Germinal center (tissue), 1 donor: ENCODE measurements at regions not wholly inside any gene's neighbourhood (a gene's known extent, or its start where the extent isn't known, plus 50 kb on each side); places are given as distances from the start of the nearest gene placed in this dataset.
"Not testable (repeated sequence)": the region's sequence is repeated elsewhere in the genome, so short reads cannot be mapped to it uniquely, and the experiment has no call there.

Experiments used
- DNase-seq: peaks from one replicate; pipeline ENCODE4 v3.0.0; 2012; ENCODE audit warnings: mixed read lengths, low spot score

DNA sequence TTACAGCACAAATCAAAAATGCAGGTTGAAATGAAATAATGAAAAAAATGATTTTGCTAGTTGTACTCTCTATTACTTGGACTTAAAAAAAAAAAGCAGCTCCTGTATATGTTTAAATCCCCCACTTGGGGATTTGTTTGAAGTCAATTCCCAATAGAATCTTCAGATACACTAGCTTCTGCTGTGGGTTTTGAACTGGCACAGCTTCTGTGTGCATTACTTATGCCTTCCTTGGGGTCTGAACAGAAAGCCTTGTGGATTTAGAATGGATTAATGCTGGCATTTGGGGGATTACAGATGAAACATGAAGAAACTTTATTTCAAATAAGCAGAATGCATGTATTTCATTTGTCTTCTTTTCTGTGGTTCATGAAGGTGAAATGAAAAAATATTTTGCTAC, 513.2 kb upstream of the TBL1XR1 start:
- no peak for DNase-seq

DNA sequence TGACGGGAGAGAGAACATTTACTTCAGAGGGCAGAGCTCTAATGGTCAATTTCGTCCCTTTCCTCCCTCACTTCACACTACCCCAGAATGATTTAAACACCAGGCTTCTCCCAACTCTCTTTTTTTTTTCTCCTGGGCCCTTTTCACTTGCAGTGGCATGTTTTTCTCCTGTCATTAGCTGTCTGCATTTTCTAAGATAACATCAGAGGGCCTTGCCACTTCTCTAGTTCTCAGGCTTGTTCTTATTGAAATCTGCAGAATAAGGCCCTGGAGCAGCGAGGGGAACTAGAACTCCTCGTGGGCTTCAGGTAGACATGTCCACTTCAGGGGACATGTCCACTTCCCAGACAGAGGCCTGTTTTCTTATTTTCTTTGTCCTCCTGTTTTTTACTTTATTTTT, 514.4 kb upstream of the TBL1XR1 start:
- DNase-seq = no peak

DNA sequence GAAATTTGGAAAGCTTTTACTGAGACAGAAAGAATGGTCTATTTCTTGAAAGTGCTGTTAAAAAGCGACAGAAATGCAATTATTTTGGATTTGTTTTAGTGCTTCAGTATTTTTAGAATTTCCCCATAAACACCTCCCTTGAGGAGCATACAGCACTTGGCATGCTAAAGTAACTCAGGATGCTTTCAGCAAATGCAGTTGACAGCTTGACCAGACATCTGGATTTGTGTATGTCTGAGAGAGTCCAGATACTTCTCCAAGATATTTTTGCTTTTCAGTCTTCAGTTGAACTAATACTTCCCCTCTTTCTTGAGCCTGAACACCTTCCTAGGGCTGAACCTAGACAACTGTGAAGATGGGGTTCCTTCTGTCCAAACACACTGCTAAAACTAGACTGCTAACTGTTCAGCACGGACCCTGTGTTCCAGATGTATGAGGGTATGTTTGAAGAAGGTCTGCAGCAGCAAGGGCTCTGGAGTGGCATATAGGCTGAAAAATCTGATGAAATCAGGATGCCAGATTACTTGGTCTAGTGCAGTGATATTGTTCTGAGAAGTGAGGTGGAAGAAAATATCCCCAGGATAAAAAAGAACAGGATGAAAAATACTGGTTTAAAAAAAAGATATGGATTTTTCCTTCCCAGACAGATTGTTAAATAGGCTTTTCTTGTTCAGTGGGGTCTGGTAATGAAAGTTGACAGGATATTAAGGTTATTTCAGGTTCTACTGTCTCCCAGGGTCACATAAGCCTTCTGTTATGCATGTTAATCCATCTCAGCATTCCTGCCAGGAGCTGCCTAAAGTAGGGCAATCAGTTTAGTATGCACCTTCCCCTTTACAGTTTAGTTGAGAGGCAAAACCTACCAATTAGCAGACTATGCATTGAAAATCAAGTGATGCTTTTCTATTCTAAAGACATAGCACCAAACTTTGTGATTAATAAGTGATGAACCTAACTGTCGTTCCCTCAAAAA, 516.9 kb upstream of the TBL1XR1 start:
- DNase-seq = no peak

DNA sequence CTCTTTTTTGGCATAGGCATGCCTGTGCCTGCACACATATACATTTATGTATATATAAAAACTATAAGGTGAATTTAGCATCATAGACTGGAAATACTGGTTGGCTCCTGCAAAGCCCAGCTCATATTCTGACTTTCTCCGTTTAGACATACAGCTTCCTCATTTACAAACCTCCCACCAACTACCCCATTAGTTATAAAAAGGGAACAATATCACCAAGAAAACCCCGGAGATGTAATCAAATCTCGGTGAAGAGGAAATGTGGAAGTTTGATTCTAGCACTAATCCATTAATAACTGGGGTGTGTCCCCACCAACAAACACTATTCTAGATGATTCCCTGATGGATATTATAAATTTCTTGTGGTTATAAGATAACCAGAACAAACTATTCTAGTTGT, 517.7 kb upstream of the TBL1XR1 start:
- no peak for DNase-seq

DNA sequence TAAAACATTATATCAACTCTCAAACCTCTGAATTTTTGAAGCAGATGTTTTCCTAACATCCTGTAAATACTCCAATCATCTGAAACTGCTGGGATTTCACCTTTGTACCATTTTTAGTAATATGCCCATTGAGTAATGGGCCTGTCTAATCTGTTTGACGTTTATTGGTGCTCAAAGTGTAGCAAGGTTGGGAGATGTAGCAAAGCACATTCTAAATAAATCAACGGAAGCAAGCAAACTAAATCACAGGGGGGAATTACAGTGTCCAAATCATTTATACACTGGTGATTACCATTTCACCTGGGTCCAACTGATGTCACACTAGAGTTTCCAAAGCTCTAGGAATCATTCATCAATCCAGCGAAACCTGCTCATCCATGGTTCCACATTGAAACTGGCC, 518.7 kb upstream of the TBL1XR1 start:
- DNase-seq = no peak

DNA sequence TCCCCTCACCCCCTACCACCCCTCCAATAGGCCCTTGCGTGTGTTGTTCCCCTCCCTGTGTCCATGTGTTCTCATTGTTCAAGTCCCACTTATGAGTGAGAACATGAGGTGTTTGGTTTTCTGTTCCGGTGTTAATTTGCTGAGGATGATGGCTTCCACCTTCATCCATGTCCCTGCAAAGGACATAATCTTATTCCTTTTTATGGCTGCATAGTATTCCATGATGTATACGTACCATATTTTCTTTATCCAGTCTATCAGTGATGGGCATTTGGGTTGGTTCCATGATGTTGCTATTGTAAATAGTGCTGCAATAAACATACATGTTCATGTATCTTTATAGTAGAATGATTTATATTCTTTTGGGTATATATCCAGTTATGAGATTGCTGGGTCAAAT, 523.6 kb upstream of the TBL1XR1 start:
- DNase-seq = not testable (repeated sequence)

DNA sequence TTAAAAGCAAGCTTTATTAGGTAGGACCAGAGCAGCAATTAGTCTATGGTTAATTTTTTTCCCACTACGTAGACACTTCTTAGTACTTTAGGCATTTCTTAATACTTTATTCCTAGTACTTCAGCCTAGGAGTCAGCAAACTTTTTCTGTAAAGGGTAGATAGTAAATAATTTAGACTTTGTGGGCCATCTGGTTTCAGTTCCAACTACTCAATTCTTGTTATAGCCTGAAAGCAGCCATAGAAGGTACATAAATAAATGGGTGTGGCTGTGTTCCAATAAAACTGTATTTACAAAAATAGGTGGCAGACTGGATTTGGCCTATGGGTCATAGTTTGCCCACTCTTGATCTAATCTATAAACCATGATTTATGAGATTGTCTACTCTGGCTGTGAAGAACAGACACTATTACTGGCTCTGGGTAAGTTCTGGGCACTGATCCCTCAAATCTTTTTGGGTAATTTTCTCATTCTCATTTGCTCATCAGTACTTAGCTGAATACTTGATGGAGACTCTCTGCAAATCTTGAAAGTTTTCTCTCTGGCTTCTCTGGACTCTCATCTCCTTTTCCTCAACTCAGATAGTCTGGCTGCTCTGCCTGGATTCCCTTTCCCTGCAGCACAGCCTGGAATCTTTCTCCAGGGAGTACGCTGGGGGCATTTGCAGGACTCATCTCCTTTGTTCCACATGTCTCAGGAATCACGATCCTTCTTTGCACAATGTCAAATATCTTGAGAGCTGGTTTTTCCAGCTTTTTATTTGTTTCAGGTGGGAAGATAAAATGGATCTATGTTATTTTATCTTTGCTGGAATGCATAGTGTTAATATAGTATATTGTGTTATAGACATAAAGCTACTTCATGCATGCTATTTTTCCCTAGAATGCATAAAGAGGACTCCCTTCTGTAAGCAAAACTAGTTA, 524.8 kb upstream of the TBL1XR1 start:
- no peak for DNase-seq

DNA sequence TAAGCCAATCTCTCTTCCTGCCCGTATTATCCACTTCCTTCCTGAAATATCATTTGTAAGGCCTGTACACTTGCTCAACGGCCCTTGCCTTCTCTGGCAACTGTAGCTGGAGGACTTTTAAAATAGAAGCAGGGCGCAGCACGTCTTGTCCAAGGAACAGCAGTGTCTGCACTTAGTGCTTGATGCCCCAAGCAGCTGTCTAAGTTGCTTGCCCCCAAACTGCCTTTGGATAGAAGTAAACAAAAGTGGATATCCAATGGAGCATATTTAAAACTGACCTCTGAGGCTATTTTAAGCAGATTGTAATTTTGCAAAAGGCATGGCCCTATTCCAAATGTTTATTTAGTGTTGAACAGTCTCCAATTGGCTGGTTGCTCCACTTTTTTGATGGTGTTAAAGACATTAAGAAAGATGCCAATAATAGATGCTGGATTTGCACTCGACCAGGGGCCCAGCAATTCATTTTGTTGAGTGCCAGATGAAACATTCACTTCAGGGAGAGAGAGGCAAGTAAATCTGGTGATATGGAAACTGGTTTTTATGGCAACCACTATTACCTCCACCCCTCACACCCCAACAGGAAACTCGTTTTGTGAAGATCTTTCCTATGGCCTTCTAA, 526.8 kb upstream of the TBL1XR1 start:
- no peak for DNase-seq

DNA sequence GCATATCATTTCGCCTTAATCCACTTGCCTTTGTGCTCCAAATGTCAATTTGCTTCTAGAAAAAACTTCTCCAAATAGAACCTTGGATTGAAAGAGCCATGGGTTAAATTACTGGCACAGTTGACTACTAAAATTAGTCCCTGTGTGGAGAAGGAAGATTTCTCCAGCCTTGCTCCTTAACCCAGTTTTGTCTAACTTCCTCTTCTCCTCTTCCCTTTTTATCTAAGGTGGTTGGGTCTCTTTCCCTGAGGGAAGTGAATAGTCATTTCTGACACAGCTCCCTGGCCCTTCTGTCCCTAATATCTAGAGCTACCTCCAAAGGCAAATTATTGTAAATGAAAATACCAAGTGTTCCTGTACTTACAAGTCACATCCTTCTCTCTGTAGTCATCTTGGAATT, 527.9 kb upstream of the TBL1XR1 start:
- DNase-seq = no peak

DNA sequence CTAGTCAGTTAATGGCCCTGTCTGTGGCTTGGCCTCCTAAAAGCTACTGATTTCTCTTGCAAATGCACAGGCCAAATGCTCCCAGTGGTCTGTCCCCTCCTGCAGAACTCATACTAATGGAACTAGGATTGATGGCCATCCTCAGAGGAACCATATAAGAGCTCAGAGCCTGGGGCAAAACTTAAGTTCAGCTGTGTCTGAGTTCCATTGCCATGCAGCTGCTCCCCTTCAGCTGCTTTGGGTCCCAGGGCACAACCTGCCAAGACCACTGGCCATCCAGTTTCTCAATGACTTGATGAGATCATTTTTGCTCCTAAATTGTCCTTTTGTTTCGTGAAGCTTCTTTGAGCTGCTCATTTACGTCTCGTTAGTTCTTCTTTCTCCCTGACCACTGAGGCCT, 529.5 kb upstream of the TBL1XR1 start:
- DNase-seq = no peak

DNA sequence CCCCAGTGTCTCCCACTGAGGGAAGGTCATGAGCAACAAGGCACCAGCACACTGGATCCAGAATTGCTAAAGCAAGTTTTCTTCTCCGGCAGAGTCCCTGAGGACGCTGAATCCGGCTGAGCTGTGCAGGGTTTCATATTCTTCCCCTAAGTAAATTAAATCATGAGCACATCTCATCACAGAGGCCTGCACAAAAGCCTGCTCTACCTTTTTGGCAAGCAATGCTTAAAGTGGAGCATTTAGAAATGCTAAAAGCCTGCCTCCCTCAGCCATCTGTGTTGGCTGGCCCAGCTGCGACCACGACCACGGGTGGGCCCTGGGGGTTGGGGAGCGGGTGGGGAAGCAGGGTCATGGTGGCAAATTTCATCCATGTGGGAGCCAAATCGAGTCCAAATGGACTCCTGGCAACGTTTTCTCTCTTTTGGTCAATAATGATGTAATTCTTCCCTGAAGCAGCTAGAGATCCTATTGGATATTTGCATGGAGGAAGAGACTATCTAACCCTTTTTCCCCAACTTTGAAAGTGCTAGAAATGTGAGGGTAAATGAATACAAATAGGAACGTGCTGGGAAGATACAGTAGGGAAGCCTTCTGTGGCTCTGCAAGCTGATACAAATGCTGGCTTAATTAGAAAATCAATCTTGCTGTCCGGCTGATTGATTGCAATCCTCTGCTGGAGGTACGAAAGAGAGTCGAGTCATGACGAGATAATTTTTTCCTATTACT, 532.8 kb upstream of the TBL1XR1 start:
- no peak for DNase-seq

DNA sequence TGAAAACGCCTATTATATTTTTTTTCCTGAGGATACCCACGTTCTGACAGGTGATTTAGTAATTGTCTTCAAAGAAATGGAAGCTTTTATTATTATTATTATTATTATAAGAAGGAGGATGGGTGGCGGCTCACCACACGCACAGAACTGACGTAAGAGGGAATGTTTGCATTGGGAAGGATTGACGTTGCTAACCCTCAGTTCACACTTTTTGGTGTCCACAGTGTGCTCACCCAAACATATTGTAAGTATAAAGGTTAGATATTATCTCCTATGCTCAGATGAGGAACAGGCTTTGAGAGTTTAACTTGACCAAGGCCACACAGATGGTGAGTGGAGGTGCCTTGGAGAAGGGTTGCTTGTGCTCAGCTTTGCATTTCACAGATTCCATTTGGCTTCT, 533.5 kb upstream of the TBL1XR1 start:
- no peak for DNase-seq

DNA sequence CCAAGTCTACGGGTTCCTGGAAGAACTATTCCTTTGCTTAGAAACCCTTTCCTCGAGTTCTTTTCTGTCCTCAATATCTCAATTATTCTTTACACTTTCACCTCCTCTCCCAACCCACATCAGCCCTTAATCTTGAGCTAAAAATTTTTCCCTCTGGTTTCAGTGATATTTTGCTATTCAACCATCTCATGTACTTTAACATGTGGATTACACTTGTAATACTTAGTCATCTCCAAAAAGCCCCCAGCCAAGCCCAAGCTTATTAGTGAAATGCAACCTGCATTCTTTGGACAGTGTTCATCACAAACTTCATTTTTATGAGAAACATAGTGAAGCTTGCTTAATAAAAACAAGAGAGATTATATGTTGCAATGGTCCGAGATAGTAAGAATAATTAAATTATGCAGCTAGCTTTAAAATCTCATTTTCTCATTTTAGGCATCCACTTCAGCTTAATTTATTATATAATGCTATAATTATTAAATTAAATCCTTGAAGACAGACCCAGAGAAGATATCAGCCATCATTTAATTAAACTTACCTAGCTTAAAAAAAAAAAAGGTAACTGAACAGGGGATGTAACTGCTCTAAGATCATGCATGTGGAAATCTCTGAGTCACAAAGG, 534.5 kb upstream of the TBL1XR1 start:
- DNase-seq = no peak

DNA sequence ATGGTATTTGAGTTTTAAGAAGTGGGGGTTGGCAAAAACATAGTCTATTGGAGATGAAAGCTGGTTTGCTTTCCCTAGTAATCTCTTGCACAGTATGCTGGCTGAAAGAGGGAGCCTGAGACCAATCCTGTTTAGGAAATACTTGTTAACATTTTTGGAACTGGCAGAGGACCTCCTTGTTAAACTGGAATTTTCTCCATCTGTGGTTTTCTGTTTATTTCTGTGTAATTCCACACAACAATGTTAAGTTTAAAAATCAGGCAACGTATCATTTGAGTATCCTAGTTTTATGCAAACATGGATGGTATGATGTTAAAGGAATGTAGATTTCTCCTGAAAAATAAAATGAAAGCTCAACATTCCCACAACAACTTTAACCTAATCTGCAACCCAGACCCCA, 536.0 kb upstream of the TBL1XR1 start:
- no peak for DNase-seq

DNA sequence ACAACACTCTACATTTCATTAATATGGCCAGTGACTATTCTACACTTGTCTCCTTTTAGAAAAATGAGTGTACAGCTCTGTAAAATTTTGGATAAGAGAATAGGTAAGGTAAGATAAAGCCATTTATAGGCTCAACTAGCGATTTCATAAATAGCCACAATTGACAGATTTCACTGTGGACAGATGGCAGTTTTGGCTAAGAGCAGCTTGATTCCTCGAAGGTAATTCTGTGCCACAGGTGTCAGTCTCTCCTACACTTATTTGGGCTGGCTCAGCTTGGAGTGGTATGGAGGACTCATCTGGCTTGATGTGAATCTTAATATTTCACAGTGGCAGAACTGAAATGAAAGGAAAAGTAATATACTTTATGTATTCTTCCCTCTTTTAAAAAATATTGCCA, 536.7 kb upstream of the TBL1XR1 start:
- DNase-seq = no peak

DNA sequence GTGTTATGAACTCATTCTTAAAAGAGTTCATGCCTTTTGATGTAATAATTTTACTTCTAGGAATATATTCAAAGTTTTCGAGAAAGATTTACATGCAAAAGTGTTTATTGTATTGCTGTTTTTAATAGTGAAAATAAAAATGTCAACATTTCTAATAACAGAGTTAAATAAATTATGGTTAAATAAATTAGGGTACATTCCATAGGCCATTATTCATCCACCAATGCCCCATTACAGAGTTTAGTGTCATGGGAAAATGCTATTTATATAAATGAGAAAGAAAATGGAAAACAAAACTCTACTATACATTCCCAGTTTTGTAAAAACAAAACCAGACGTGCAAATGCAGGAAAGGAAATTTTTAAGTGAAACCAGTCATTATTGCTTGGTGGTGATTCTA, 538.1 kb upstream of the TBL1XR1 start:
- no peak for DNase-seq

DNA sequence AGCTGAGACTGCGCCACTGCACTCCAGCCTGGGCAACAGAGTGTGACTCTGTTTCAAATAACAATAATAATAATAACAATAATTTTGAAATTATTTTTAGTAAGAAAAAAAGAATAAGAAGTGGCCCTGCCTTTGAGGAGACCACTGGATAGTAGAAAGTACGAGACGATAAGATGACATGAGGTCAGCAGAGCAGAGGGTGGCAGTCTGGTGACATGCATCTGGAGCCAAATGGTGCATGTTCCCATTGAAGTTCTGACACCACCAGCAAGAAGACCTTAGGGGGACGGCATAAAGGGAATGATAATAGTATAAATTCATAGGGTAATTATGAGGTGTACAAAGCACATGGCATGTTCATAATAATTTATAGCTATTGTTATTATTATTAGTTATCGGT, 542.2 kb upstream of the TBL1XR1 start:
- no peak for DNase-seq

DNA sequence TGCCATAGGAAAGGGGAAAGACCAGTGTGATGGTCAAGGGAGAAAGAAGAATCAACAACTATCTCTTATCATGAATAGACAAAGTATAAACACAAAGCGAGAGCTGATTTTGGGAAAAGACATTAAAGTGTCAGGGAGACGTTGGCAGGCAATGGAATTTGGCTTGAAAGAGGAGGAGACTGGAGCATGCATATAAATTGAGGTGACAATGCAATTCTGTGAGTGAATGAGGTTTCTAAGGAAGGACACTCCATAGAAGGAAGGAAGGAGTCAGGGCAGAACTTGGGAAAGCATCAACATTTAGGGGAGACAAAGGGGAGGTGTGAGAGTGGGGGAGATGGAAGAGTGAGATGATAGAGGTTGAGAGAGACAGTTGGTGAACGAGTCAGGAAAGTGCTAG, 543.0 kb upstream of the TBL1XR1 start:
- no peak for DNase-seq

DNA sequence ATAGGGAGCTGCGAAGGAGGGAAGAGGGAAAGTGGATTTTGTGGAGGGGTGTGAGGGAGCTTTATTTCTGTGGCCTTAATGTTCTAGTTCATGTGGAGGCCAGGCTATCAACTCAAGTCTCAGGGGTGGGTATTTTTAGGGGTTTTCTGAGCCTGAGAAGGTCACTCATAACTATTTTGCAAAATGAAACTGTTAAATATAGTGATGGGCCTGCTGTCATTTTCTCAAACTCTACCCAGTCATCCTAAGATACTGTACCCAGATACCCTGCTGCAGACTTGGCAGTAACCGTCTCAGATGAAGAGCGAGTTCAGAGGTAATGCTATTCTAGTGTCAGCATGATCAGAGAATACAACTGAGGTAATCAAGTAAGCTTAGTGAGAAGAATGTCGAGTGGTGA, 545.0 kb upstream of the TBL1XR1 start:
- DNase-seq = no peak

DNA sequence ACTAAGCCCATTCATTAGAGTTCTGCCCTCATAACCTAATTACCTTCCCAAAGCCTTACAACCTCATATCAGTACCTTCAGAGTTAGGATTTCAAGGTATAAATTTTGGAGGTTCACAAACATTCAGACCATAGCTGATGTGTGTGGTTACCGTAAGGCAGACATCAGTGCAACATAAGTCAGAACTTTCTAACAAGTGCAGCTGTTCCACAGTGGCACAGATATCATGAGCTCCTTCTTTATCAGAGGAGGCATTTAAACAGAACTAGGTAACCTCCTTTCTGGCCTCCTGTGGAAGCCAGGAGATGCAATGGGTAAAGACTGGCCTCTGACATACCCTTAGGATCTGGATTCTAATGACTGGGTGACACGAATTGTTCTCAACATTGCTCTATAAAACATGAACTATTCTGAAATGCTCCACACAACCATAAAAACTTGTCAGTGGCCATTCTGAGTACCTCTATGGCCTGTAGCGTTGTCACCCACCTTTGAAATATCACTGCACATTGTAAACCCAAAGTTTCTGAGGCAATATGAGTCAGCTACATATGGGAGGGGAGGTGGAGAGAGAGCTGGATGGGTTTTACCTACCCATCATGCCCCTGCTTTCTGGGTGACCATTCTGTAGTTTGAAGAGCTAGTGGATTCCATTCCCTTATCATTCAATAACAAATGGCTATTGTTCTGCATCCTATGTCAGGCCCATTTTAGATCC, 546.0 kb upstream of the TBL1XR1 start:
- DNase-seq = no peak
